HL-60 (cell line): ENCODE measurements at regions not wholly inside any gene's neighbourhood (a gene's known extent, or its start where the extent isn't known, plus 50 kb on each side); places are given as distances from the start of the nearest gene placed in this dataset.
"Not testable (repeated sequence)": the region's sequence is repeated elsewhere in the genome, so short reads cannot be mapped to it uniquely, and the experiment has no call there.

ENCODE experiments used
- CTCF ChIP-seq: IDR thresholded peaks from one replicate; pipeline ENCODE4 v1.5.1; 2011; ENCODE audit warnings: low read length, control low read depth, inconsistent platforms; ENCODE audit not compliant: insufficient read depth
- GABPA ChIP-seq: IDR thresholded peaks from 2 replicates; pipeline ENCODE4 v1.6.1; 2012; ENCODE audit warnings: low read depth
- POLR2AphosphoS5 ChIP-seq: IDR thresholded peaks from 2 replicates; pipeline ENCODE4 v1.6.1; 2012; ENCODE audit warnings: low read depth
- REST ChIP-seq: IDR thresholded peaks from 2 replicates; pipeline ENCODE4 v1.6.1; 2012; ENCODE audit warnings: low read depth; ENCODE audit not compliant: insufficient replicate concordance

- not testable (repeated sequence) for TF ChIP-seq CTCF, POLR2AphosphoS5, REST, GABPA
Measured at GRCh38 chr1:83295594-83295993, 703.3 kb downstream of the TTLL7 start.
